ENCODE measurements at regions not wholly inside any gene's neighbourhood (a gene's known extent, or its start where the extent isn't known, plus 50 kb on each side); places are given as distances from the start of the nearest gene placed in this dataset.

- no peak for DNase-seq (ENCODE audit: low read depth in 1 of 2, low spot score in 2 of 2)
- FAIRE-seq = no peak
- Histone ChIP-seq H3K4me1 (replicated peaks in 1 of 4; ENCODE audit: control insufficient read depth in 3 of 4, insufficient read depth in 4 of 4, low read length in 3 of 4) (peaks cover 4 to 9% (median 6%) of the 10 kb centered on the region in 4 experiments; a peak in 6 of 7 replicates), H3K79me2 (ENCODE audit: control insufficient read depth in 1 of 2, insufficient read depth in 2 of 2, low read length in 2 of 2) (no peaks in the 10 kb centered on the region), H4K8ac (ENCODE audit: extremely low read depth, insufficient read depth, low read length) (no peak overlapping the region), H2BK5ac (ENCODE audit: low read depth, low read length) (no peak overlapping the region), H2BK12ac (ENCODE audit: low read depth, low read length) (no peak overlapping the region), H4K91ac (replicated peaks; ENCODE audit: insufficient read length, low read length) (no peak overlapping the region), H3K9ac (replicated peaks in 1 of 4; ENCODE audit: extremely low read depth in 1 of 4, low read depth in 3 of 4, low read length in 3 of 4) (no peak overlapping the region), H3K56ac (replicated peaks; ENCODE audit: insufficient read length, low read depth, low read length) (no peak overlapping the region), H4K5ac (ENCODE audit: insufficient read length, low read depth, low read length) (no peak overlapping the region), H2BK20ac (ENCODE audit: low read length) (no peak overlapping the region), H3K23ac (ENCODE audit: insufficient read length) (no peak overlapping the region), H2BK15ac (ENCODE audit: low read length) (no peak overlapping the region), H3K4me3 (ENCODE audit: extremely low read depth in 1 of 4, insufficient read depth in 2 of 4, low read depth in 3 of 4, low read length in 4 of 4) (no peak overlapping the region), H3K27ac (ENCODE audit: low read depth, low read length) (no peak overlapping the region), H2BK120ac (replicated peaks; ENCODE audit: low read depth, low read length) (no peak overlapping the region), H3K18ac (ENCODE audit: extremely low read depth, low read length) (no peak overlapping the region), H4K20me1 (replicated peaks in 1 of 2; ENCODE audit: control insufficient read depth in 1 of 2, insufficient read depth in 2 of 2, low read length in 2 of 2) (no peaks in the 10 kb centered on the region), H3K4me2 (ENCODE audit: insufficient read depth in 1 of 2, low read depth in 2 of 2, low read length in 2 of 2) (no peak overlapping the region), H3K27me3 (replicated peaks in 1 of 4; ENCODE audit: control insufficient read depth in 3 of 4, extremely low read depth in 1 of 4, insufficient read depth in 3 of 4, low read length in 3 of 4) (no peaks in the 10 kb centered on the region), H3K79me1 (ENCODE audit: low read depth, low read length) (no peaks in the 10 kb centered on the region), H2AK5ac (ENCODE audit: low read depth, low read length) (no peak overlapping the region), H3K4ac (replicated peaks; ENCODE audit: insufficient read length, low read depth, low read length) (no peak overlapping the region), H3K36me3 (ENCODE audit: control insufficient read depth in 2 of 4, insufficient read depth in 4 of 4, low read length in 3 of 4) (no peaks in the 10 kb centered on the region), H2AFZ (ENCODE audit: low read length) (no peak overlapping the region), H3K9me3 (ENCODE audit: insufficient read depth in 2 of 2, low read depth in 1 of 2, low read length in 1 of 2) (no peaks in the 10 kb centered on the region), H3K23me2 (ENCODE audit: low read depth, low read length) (no peaks in the 10 kb centered on the region; the same call in 1 of the 2 replicates), H3K14ac (ENCODE audit: insufficient read length) (no peak overlapping the region)
- POLR2A ChIA-PET (ENCODE audit: partially characterized antibody) = no interaction called here
- CTCF ChIA-PET (ENCODE audit: partially characterized antibody) = interaction anchor here (1.0 to 3.3 kb wide), 2 partner anchors 24 to 54 kb away, joined by 3 to 16 read pairs; no protein-coding TSS in a partner anchor
- 94% methylated on average over 1 of the region's 1 CpG; no CpG with 5 or more reads in 1 of the 2 experiments for WGBS, 2 experiments (ENCODE audit: extremely low coverage in 1 of 2, insufficient coverage in 1 of 2, insufficient read length in 1 of 2, insufficient replicate concordance in 2 of 2, low coverage in 1 of 2, low lambda C conversion rate in 2 of 2, missing lambda C conversion rate in 1 of 2)
- TF ChIP-seq HDAC6 (IDR thresholded peaks at IDR 0.05; ENCODE audit: low read depth, low read length) (no peak), E2F6 (IDR thresholded peaks at IDR 0.05) (no peak), SIN3A (conservative IDR thresholded peaks at IDR 0.05 in 1 of 2, IDR thresholded peaks at IDR 0.05 in 1 of 2; ENCODE audit: low read depth in 1 of 2, low read length in 2 of 2) (no peak), JUN (IDR thresholded peaks at IDR 0.05; ENCODE audit: low read depth, low read length) (no peak), CBX5 (IDR thresholded peaks at IDR 0.05; ENCODE audit: low read depth, low read length) (no peak), EP300 (IDR thresholded peaks at IDR 0.05; ENCODE audit: borderline replicate concordance in 1 of 2, low read depth in 2 of 2, low read length in 2 of 2) (no peak), PHF8 (conservative IDR thresholded peaks at IDR 0.05; ENCODE audit: low read depth, low read length) (no peak), SUZ12 (IDR thresholded peaks at IDR 0.05; ENCODE audit: low read length) (no peak), RFX5 (IDR thresholded peaks at IDR 0.05; ENCODE audit: borderline replicate concordance, low read depth, low read length) (no peak), BCL11A (IDR thresholded peaks at IDR 0.05; ENCODE audit: low read depth in 2 of 2, low read length in 2 of 2) (no peak), RXRA (IDR thresholded peaks at IDR 0.05; ENCODE audit: insufficient read depth, low read depth, low read length) (no peak), TAF7 (optimal IDR thresholded peaks at IDR 0.05; ENCODE audit: borderline replicate concordance, low read depth, low read length) (no peak), KDM5A (IDR thresholded peaks at IDR 0.05; ENCODE audit: low read length) (no peak), ASH2L (IDR thresholded peaks at IDR 0.05; ENCODE audit: low read length) (no peak)
Observed at GRCh38 chr14:31949709-31950108, 127.4 kb upstream of the ARHGAP5 start.

Data from H1 (cell line).